IMR-90 (cell line): ENCODE measurements at regions not wholly inside any gene's neighbourhood (a gene's known extent, or its start where the extent isn't known, plus 50 kb on each side); places are given as distances from the start of the nearest gene placed in this dataset.

Source experiments
- POLR2A ChIP-seq: IDR thresholded peaks from 2 replicates; pipeline ENCODE4 v1.6.1; 2012; ENCODE audit warnings: mild to moderate bottlenecking, low read depth, low read length
- TF ChIP-seq, protein P1 (sequence below): conservative IDR thresholded peaks from 2 replicates; pipeline ENCODE4 v1.5.1; 2012; ENCODE audit warnings: mild to moderate bottlenecking, low read depth, low read length, improper control_type of control experiment

DNA sequence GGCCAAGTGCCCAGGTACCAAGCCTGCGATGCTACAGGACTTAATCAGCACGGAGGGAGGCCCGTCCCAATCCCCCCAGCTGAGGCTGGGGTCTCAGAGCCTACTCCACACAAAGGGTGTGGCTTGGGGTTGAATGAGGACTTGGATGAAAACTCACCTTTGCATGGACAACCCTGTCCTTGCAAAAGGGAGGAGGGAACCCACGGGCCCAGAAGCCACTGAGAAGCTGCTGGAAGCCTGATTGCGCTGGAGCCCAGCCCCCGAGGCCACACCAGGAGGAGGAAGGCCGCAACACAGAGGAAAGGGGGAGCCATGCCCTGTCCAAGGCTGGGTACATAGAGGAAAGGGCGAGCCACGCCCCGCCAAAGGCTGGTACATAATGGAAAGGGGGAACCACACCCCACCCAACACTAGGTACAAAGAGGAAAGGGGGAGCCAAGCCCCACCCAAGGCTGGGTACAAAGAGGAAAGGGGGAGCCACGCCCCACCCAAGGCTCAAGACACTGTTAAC lies 158.8 kb downstream of the DLL1 start:
- TF ChIP-seq, protein P1, sequence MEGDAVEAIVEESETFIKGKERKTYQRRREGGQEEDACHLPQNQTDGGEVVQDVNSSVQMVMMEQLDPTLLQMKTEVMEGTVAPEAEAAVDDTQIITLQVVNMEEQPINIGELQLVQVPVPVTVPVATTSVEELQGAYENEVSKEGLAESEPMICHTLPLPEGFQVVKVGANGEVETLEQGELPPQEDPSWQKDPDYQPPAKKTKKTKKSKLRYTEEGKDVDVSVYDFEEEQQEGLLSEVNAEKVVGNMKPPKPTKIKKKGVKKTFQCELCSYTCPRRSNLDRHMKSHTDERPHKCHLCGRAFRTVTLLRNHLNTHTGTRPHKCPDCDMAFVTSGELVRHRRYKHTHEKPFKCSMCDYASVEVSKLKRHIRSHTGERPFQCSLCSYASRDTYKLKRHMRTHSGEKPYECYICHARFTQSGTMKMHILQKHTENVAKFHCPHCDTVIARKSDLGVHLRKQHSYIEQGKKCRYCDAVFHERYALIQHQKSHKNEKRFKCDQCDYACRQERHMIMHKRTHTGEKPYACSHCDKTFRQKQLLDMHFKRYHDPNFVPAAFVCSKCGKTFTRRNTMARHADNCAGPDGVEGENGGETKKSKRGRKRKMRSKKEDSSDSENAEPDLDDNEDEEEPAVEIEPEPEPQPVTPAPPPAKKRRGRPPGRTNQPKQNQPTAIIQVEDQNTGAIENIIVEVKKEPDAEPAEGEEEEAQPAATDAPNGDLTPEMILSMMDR, result no peak
- no peak for TF ChIP-seq POLR2A
